ENCODE measurements at regions not wholly inside any gene's neighbourhood (a gene's known extent, or its start where the extent isn't known, plus 50 kb on each side); places are given as distances from the start of the nearest gene placed in this dataset.

GRCh38 chr7:1378610-1379601, 80.4 kb downstream of the MICALL2 start:
- DNase-seq (ENCODE audit: low read depth): no peak

DNA sequence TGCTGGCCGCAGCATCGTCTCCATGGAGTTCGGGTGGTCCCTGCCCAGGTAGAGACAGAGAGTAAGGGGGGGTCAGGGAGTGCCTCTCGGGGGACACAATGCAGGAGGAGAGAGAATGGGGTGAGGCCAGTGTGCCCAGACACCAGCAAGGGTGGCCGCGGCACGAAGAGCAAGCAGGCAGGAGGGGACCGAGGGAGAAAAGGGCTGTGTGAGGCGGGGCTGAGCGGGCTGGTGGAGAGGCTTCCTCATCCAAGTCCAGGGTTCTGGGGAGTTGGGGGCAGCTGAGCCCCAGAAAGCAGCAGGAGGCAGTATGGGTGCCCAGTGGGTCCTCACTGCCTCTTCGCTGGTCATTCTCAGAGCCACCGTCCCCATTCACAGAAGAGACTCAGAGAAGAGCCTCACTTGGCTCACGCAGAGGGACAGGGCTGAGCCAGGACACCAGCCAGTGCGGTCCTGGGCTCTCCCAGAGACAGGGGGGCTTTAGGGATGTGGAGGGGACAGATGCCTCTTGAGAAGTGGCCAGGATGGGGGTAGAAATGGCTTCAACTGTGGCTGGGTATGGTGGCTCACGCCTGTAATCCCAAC, 78.9 kb downstream of the MICALL2 start:
- DNase-seq (ENCODE audit: low read depth): no peak

DNA sequence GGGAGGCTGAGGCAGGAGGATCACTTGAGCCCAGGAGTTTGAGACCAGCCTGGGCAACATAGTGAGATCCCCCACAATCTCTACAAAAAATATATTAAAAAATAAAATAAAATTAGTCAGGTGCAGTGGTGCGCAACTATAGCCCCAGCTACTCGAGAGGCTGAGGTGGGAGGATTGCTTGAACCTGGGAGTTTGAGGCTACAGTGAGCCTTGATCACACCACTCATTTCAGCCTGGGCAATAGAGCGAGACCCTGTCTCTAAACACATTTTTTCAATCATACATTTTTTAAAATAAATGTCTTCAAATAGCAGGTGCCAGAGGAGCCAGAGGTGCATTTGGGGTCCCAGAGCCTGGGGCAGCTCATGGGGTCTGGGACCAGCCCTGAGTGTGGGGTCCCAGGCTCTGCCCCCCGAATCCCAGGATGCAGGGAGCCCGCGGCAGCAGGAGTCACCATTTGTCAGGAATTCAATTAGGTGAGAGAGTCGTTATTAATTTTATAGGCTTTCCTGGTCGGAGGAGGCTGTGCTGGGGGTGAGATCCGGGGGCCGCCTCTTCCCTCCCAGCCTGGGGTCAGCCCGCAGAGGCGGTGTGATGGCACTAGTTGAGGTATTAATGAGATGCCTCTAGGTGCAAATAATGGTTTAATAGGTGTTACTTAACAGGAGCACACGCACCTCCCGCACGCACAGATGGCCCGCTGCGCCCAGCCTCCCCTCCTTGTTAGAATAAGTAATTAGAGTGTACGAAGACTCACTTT, 78.3 kb downstream of the MICALL2 start:
- DNase-seq (ENCODE audit: low read depth): no peak

DNA sequence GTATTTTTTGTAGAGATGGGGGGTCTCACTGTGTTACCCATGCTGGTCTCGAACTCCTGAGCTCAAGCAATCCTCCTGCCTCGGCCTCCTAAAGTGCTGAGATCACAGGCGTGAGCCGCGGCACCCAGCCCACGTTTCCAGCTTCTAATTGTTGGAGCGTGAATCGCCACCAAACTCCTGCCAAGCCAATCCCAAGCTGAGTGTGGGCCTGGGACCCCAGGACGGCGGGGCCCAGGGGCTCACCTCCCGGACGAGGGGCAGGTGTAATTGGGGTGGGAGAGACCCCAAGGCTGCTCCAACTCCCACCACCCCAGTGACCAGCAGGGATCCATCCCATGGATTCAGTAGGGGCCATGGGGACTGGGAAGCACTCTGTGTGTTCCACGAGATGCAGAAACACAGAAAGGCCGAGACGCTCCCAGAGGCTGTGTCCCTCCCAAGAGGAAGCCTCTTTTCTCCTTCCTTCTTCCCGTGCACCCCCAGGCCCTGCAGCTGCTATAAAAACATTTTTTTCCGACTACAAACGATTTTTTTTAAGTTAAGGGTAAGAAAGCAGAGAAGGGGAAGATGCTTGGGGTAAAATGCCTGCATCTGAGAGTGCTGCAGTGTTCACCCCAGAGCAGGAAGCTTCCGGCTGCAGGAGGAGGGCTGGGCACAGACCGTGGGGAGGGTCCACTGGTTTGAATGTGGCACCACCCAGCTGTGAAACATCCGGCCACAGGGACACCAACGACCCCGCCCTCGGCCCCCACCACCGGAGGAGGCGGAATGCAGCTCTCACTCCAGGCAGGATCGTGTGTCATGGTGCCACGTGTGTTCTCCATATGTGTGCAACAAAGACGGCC, 76.5 kb downstream of the MICALL2 start:
- no peak for DNase-seq (ENCODE audit: low read depth)

DNA sequence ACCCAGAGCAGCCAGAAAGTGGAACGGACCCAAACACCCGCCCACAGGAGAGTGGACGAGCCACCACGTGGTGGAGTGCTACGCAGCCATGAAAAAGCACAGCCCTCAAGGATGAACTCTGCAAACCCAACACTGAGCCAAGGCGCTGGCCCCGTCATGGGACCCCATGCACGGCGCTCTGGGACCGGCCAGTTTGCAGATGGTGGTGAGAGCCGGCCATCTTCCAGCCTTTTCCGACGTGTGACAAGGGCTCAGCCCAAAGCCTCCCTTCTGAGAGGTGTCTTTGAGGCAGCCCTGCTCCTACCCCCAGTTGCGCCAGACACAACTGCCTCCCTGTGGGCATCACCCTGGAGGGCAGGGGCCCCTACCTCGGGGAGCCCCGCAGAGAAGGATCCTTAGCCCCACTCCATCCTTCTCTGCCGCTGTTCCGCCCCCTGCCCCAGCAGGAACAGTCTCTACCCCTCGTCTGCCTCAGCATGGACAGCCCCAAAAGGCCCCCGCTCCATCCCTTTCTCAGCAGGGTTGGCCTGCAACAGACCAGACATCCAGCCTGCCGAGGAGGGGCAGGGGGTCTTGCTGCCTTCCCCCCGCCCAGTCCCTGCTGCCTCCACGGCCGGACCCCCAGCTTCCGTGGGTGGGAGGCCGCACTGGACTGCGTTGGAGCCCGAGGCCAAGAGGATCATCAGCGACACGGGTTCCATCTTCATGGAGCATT, 75.7 kb downstream of the MICALL2 start:
- no peak for DNase-seq (ENCODE audit: low read depth)

GRCh38 chr7:1384113-1384415, 75.2 kb downstream of the MICALL2 start:
- DNase-seq (ENCODE audit: low read depth): no peak
